SU-DHL-6 (cell line): ENCODE measurements at regions not wholly inside any gene's neighbourhood (a gene's known extent, or its start where the extent isn't known, plus 50 kb on each side); places are given as distances from the start of the nearest gene placed in this dataset.

Experiments
- H2AFZ ChIP-seq: fragments of 200-600 bp; sonication (generic); 2 replicates; pipeline ENCODE4 v1.6.1; 2014; ENCODE audit warnings: low read depth, mild to moderate bottlenecking, moderate library complexity, mixed read lengths, antibody characterized with exemption, low read length; ENCODE audit not compliant: severe bottlenecking
- H3F3A ChIP-seq: fragments of 200-600 bp; shearing (Covaris generic); 2 replicates; pipeline ENCODE4 v1.6.0; 2016; ENCODE audit warnings: antibody characterized with exemption, mild to moderate bottlenecking; ENCODE audit not compliant: insufficient read depth
- H3K27ac ChIP-seq: fragments of 200-600 bp; sonication (generic); 2 replicates; pipeline ENCODE4 v1.5.1; 2016; ENCODE audit warnings: low read depth, mild to moderate bottlenecking, low read length, moderate library complexity, mixed read lengths
- H3K27me3 ChIP-seq: fragments of 200-600 bp; sonication (generic), shearing (Covaris generic); 2 replicates; pipeline ENCODE4 v1.6.0; 2014; ENCODE audit warnings: mild to moderate bottlenecking, low read length
- H3K36me3 ChIP-seq: fragments of 200-600 bp; sonication (generic); 2 replicates; pipeline ENCODE4 v1.6.1; 2014; ENCODE audit warnings: mild to moderate bottlenecking, low read length, mixed read lengths
- H3K4me2 ChIP-seq: fragments of 300-600, 200-600 bp; shearing (Covaris generic), sonication (generic); 2 replicates; pipeline ENCODE4 v1.6.0; 2014; ENCODE audit warnings: low read length, low read depth, mild to moderate bottlenecking; ENCODE audit not compliant: poor library complexity, severe bottlenecking
- H3K4me3 ChIP-seq: fragments of 200-600 bp; sonication (generic); 2 replicates; pipeline ENCODE4 v1.5.1; 2014; ENCODE audit warnings: antibody characterized with exemption, low read length, mild to moderate bottlenecking, mixed read lengths; ENCODE audit not compliant: insufficient read depth, poor library complexity, severe bottlenecking
- H3K79me2 ChIP-seq: fragments of 200-600 bp; sonication (generic); 2 replicates; pipeline ENCODE4 v1.6.1; 2014; ENCODE audit warnings: mild to moderate bottlenecking, low read length, moderate library complexity; ENCODE audit not compliant: insufficient read depth
- H3K9ac ChIP-seq: fragments of 200-600 bp; sonication (generic); 2 replicates; pipeline ENCODE4 v1.7.0; 2014; ENCODE audit warnings: mild to moderate bottlenecking, low read length
- H3K9me2 ChIP-seq: fragments of 200-600 bp; sonication (generic); replicated peaks from 2 replicates; pipeline ENCODE4 v1.6.1; 2014; ENCODE audit warnings: low read length; ENCODE audit not compliant: insufficient read depth
- H3K9me3 ChIP-seq: fragments of 200-600 bp; sonication (generic); 2 replicates; pipeline ENCODE4 v1.6.1; 2014; ENCODE audit warnings: low read length, mixed read lengths; ENCODE audit not compliant: insufficient read depth
- H4K20me1 ChIP-seq: fragments of 200-600 bp; sonication (generic); 2 replicates; pipeline ENCODE4 v1.6.1; 2014; ENCODE audit warnings: low read depth, mild to moderate bottlenecking, antibody characterized with exemption, low read length, moderate library complexity, mixed read lengths
- EZH2phosphoT487 ChIP-seq: fragments of 200-600 bp; sonication (generic), shearing (Covaris generic); conservative IDR thresholded peaks from 2 replicates; pipeline ENCODE4 v1.6.1; 2018; ENCODE audit warnings: mild to moderate bottlenecking, antibody characterized with exemption, low read length, moderate library complexity, mixed read lengths
- TF ChIP-seq, protein P1 (sequence below): fragments of 200-600 bp; sonication (generic); IDR thresholded peaks from one replicate; pipeline ENCODE4 v1.5.1; 2017; ENCODE audit warnings: antibody characterized with exemption, mild to moderate bottlenecking, low read length, moderate library complexity; ENCODE audit not compliant: insufficient read depth, poor library complexity, severe bottlenecking

DNA sequence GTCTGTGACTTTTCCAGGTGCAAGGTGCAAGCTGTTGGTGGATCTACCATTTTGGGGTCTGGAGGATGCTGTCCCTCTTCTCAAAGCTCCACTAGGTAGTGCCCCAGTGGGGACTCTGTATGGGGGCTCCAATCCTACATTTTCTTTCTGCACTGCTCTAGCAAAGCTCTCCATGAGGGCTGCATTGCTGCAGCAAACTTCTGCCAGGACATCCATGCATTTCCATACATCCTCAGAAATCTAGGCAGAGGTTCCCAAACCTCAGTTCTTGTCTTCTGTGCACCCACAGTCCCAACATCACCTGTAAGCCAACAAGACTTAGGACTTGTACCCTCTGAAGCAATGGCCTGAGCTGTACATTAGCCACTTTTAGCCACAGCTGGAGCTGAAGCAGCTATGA is 694.5 kb upstream of the BCHE start:
- no peak for TF ChIP-seq EZH2phosphoT487
- TF ChIP-seq, protein P1, sequence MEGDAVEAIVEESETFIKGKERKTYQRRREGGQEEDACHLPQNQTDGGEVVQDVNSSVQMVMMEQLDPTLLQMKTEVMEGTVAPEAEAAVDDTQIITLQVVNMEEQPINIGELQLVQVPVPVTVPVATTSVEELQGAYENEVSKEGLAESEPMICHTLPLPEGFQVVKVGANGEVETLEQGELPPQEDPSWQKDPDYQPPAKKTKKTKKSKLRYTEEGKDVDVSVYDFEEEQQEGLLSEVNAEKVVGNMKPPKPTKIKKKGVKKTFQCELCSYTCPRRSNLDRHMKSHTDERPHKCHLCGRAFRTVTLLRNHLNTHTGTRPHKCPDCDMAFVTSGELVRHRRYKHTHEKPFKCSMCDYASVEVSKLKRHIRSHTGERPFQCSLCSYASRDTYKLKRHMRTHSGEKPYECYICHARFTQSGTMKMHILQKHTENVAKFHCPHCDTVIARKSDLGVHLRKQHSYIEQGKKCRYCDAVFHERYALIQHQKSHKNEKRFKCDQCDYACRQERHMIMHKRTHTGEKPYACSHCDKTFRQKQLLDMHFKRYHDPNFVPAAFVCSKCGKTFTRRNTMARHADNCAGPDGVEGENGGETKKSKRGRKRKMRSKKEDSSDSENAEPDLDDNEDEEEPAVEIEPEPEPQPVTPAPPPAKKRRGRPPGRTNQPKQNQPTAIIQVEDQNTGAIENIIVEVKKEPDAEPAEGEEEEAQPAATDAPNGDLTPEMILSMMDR = no peak
- no peaks in the 10 kb centered on the region for H3K27me3 ChIP-seq
- no peaks in the 10 kb centered on the region for H3K36me3 ChIP-seq
- H4K20me1 ChIP-seq = no peaks in the 10 kb centered on the region
- peaks cover 16% of the 10 kb centered on the region; the same call in 1 of the 2 replicates for H3K9me3 ChIP-seq
- no peaks in the 10 kb centered on the region for H3K79me2 ChIP-seq
- no peaks in the 10 kb centered on the region for H3K9me2 ChIP-seq
- no peak overlapping the region for H3K4me3 ChIP-seq
- H3K9ac ChIP-seq = no peak overlapping the region
- H3F3A ChIP-seq = no peaks in the 10 kb centered on the region
- no peak overlapping the region for H3K4me2 ChIP-seq
- no peak overlapping the region for H3K27ac ChIP-seq
- no peak overlapping the region for H2AFZ ChIP-seq

DNA sequence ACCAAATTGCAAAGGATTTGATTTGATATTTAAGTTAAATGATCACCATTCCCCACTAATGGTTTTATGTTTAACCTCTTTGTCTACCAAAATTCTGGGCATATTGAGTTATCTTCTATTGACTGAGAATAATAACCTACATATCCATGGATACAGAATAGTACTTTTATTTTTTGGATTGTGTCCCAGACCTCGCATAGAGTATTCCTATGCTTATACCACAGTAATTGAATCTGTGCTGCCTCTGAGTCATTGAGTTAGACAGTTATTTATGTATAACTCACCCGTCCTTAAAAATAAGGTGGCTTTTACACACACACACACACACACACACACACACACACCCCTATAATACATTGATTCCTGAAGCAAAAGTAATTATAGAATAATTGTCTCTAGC is 690.1 kb upstream of the BCHE start:
- Histone ChIP-seq H3K79me2 (no peaks in the 10 kb centered on the region), H3K4me3 (no peak overlapping the region), H3K9me2 (no peaks in the 10 kb centered on the region), H3K27me3 (no peaks in the 10 kb centered on the region), H3K9ac (no peak overlapping the region), H3K36me3 (no peaks in the 10 kb centered on the region), H4K20me1 (no peaks in the 10 kb centered on the region), H2AFZ (no peak overlapping the region), H3K9me3 (peaks cover 16% of the 10 kb centered on the region; the same call in 1 of the 2 replicates), H3K27ac (no peak overlapping the region), H3F3A (no peaks in the 10 kb centered on the region), H3K4me2 (no peak overlapping the region)
- TF ChIP-seq EZH2phosphoT487 = no peak
- TF ChIP-seq, protein P1 = no peak

DNA sequence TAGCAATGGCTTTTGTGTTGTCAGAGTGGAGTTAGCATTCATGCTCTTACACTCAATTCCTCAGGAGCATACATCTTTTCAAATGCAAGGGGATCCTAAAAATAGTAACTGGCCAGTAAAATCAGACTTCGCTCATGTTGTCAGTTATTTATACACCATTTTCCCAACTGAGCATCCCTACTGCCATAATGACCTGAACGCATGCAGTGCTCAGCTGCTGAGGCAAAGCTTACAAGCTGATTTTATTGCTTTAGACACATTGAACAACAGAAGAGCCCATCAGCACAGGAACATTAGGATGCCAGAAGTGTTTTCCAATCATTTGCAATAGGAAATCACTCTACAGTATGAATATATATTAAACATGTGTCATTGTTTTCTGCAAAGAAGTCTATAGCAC is 689.7 kb upstream of the BCHE start:
- H3K79me2 ChIP-seq = no peaks in the 10 kb centered on the region
- H2AFZ ChIP-seq = no peak overlapping the region
- no peaks in the 10 kb centered on the region for H3K27me3 ChIP-seq
- no peak overlapping the region for H3K27ac ChIP-seq
- TF ChIP-seq, protein P1 = no peak
- no peak for TF ChIP-seq EZH2phosphoT487
- H3F3A ChIP-seq = no peaks in the 10 kb centered on the region
- H3K9ac ChIP-seq = no peak overlapping the region
- peaks cover 13% of the 10 kb centered on the region; the same call in 1 of the 2 replicates for H3K9me3 ChIP-seq
- H4K20me1 ChIP-seq = no peaks in the 10 kb centered on the region
- H3K9me2 ChIP-seq = no peaks in the 10 kb centered on the region
- H3K4me2 ChIP-seq = no peak overlapping the region
- no peak overlapping the region for H3K4me3 ChIP-seq
- no peaks in the 10 kb centered on the region for H3K36me3 ChIP-seq
